ENCODE measurements at regions not wholly inside any gene's neighbourhood (a gene's known extent, or its start where the extent isn't known, plus 50 kb on each side); places are given as distances from the start of the nearest gene placed in this dataset.
"Not testable (repeated sequence)": the region's sequence is repeated elsewhere in the genome, so short reads cannot be mapped to it uniquely, and the experiment has no call there.

DNA sequence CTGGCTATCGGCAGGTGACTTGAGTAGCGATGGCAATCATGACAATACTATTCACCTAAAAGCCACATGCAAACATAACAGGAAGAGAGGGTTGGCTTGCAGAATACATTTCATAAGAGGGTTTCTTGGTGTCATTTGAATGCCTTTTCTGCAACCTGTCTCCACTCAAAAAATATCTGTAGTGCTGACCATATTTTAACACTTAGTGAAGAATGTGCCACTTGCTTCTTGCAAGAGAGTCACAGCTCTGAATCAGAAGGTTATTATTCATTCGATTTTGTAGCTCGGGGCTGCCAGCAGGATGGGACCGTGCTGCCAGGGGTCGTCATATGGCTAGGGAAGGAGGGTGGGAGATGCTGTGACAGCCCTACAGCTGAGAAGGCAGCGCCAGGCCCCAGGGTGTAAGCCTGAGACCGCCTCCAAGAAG, 152.0 kb upstream of the PITRM1 start:
- Mint-ChIP-seq H3K4me1 (ENCODE audit: unreplicated experiment) (no peaks in the 10 kb centered on the region), H3K4me3 (ENCODE audit: unreplicated experiment) (no peak overlapping the region), H3K9me3 (ENCODE audit: unreplicated experiment) (peaks cover 8% of the 10 kb centered on the region), H3K27ac (ENCODE audit: unreplicated experiment) (no peak overlapping the region), H3K36me3 (ENCODE audit: low read depth, unreplicated experiment) (peaks cover 13% of the 10 kb centered on the region), H3K27me3 (ENCODE audit: unreplicated experiment) (peaks cover 10% of the 10 kb centered on the region)
- TF ChIP-seq, protein P1, sequence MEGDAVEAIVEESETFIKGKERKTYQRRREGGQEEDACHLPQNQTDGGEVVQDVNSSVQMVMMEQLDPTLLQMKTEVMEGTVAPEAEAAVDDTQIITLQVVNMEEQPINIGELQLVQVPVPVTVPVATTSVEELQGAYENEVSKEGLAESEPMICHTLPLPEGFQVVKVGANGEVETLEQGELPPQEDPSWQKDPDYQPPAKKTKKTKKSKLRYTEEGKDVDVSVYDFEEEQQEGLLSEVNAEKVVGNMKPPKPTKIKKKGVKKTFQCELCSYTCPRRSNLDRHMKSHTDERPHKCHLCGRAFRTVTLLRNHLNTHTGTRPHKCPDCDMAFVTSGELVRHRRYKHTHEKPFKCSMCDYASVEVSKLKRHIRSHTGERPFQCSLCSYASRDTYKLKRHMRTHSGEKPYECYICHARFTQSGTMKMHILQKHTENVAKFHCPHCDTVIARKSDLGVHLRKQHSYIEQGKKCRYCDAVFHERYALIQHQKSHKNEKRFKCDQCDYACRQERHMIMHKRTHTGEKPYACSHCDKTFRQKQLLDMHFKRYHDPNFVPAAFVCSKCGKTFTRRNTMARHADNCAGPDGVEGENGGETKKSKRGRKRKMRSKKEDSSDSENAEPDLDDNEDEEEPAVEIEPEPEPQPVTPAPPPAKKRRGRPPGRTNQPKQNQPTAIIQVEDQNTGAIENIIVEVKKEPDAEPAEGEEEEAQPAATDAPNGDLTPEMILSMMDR (IDR thresholded peaks at IDR 0.05; ENCODE audit: unreplicated experiment): no peak
- no peak for DNase-seq (ENCODE audit: low spot score)

DNA sequence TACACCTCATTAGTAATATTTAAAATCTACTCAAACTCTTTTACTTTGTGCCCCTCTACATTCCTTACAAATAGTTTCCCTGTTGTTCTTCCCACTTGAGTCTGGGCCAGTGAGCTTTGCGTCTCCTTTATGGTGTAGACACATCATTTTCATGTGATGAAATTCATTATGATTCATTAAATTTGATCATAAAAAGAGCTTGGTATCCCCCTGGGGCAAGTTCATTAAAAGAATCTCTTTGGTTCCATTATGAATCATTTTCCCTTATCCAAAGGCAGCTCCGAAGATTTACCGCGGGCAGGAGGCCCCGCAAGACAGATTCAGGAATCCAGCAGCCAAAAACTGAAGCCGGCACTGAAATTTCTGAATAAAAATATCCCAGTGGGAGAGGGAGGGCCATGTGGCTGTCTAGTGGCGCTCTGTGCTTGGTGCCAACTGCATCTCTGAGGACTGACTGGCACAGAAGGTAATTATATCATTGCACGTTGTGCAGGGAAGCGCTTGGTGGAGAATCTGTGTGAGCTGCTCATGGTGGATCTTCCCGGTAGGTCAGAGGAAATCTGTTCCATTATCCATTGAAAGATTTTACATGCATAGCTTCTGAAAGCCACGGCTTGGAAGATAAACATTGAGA, 151.4 kb upstream of the PITRM1 start:
- Mint-ChIP-seq H3K27ac (ENCODE audit: unreplicated experiment) (no peak overlapping the region), H3K4me1 (ENCODE audit: unreplicated experiment) (no peaks in the 10 kb centered on the region), H3K9me3 (ENCODE audit: unreplicated experiment) (peaks cover 8% of the 10 kb centered on the region), H3K36me3 (ENCODE audit: low read depth, unreplicated experiment) (peaks cover 16% of the 10 kb centered on the region), H3K27me3 (ENCODE audit: unreplicated experiment) (peaks cover 10% of the 10 kb centered on the region), H3K4me3 (ENCODE audit: unreplicated experiment) (no peak overlapping the region)
- TF ChIP-seq, protein P1 (IDR thresholded peaks at IDR 0.05; ENCODE audit: unreplicated experiment): no peak
- DNase-seq (ENCODE audit: low spot score): no peak

GRCh38 chr10:3321123-3321522, 148.5 kb upstream of the PITRM1 start:
- TF ChIP-seq, protein P1 (IDR thresholded peaks at IDR 0.05; ENCODE audit: unreplicated experiment): no peak
- no peak for DNase-seq (ENCODE audit: low spot score)

DNA sequence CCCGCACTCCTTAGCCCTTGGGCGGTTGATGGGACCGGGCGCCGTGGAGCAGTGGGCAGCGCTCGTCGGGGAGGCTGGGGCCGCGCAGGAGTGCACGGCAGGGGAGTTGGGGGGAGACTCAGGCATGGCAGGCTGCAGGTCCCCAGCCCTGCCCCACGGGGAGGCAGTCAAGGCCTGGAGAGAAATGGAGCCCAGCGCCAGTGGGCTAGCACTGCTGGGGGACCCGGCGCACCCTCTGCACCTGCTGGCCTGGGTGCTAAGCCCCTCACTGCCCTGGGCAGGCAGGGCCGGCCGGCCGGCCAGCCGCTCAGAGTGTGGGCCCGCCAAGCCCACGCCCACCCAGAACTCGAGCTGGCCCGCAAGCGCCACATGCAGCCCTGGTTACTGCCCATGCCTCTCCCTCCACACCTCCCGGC, 147.2 kb upstream of the PITRM1 start:
- H3K4me3 Mint-ChIP-seq (ENCODE audit: unreplicated experiment): no peak overlapping the region
- peaks cover 21% of the 10 kb centered on the region for H3K36me3 Mint-ChIP-seq (ENCODE audit: low read depth, unreplicated experiment)
- no peak overlapping the region for H3K27ac Mint-ChIP-seq (ENCODE audit: unreplicated experiment)
- no peak for DNase-seq (ENCODE audit: low spot score)
- H3K9me3 Mint-ChIP-seq (ENCODE audit: unreplicated experiment): peaks cover 8% of the 10 kb centered on the region
- TF ChIP-seq, protein P1 (IDR thresholded peaks at IDR 0.05; ENCODE audit: unreplicated experiment): no peak
- peaks cover 12% of the 10 kb centered on the region for H3K27me3 Mint-ChIP-seq (ENCODE audit: unreplicated experiment)
- no peaks in the 10 kb centered on the region for H3K4me1 Mint-ChIP-seq (ENCODE audit: unreplicated experiment)

More at GRCh38 chr10:3321123-3321522, 148.5 kb upstream of the PITRM1 start:
- Mint-ChIP-seq H3K27ac (ENCODE audit: unreplicated experiment) (no peak overlapping the region), H3K9me3 (ENCODE audit: unreplicated experiment) (peaks cover 8% of the 10 kb centered on the region), H3K27me3 (ENCODE audit: unreplicated experiment) (peaks cover 12% of the 10 kb centered on the region), H3K36me3 (ENCODE audit: low read depth, unreplicated experiment) (peaks cover 21% of the 10 kb centered on the region), H3K4me3 (ENCODE audit: unreplicated experiment) (peak overlapping the region; percentile 47), H3K4me1 (ENCODE audit: unreplicated experiment) (no peaks in the 10 kb centered on the region)

GRCh38 chr10:3318480-3318807, 145.9 kb upstream of the PITRM1 start:
- H3K9me3 Mint-ChIP-seq (ENCODE audit: unreplicated experiment); DNase-seq (ENCODE audit: low spot score): not testable (repeated sequence)

DNA sequence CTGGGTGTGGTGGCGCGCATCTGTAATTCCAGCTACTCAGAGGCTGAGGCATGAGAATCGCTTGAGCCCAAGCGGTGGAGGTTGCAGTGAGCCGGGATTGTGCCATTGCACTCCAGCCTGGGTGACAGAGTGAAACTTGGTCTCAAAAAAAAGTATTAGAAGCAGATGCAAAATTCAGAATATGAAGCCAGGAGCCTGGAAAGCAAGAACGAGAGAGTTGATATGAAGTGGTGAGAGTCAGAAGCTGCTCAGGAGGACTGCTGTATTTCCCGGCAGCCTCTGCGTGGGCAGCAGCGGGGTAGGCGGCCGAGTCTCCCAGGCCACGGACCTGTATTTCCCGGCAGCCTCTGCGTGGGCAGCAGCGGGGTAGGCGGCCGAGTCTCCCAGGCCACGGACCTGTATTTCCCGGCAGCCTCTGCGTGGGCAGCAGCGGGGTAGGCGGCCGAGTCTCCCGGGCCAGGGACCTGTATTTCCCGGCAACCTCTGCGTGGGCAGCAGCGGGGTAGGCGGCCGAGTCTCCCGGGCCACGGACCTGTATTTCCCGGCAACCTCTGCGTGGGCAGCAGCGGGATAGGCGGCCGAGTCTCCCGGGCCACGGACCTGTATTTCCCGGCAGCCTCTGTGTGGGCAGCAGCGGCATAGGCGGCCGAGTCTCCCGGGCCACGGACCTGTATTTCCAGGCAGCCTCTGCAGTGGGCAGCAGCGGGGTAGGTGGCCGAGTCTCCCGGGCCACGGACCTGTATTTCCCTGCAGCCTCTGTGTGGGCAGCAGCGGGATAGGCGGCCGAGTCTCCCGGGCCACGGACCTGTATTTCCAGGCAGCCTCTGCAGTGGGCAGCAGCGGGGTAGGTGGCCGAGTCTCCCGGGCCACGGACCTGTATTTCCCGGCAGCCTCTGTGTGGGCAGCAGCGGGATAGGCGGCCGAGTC, 145.2 kb upstream of the PITRM1 start:
- peak overlapping the region; percentile 17 for H3K4me3 Mint-ChIP-seq (ENCODE audit: unreplicated experiment)
- H3K9me3 Mint-ChIP-seq (ENCODE audit: unreplicated experiment); DNase-seq (ENCODE audit: low spot score); H3K27ac Mint-ChIP-seq (ENCODE audit: unreplicated experiment); H3K4me1 Mint-ChIP-seq (ENCODE audit: unreplicated experiment): not testable (repeated sequence)
- H3K27me3 Mint-ChIP-seq (ENCODE audit: unreplicated experiment): peaks cover 12% of the 10 kb centered on the region
- peaks cover 21% of the 10 kb centered on the region for H3K36me3 Mint-ChIP-seq (ENCODE audit: low read depth, unreplicated experiment)

More at GRCh38 chr10:3318480-3318807, 145.9 kb upstream of the PITRM1 start:
- H3K4me1 Mint-ChIP-seq (ENCODE audit: unreplicated experiment); H3K4me3 Mint-ChIP-seq (ENCODE audit: unreplicated experiment); H3K27ac Mint-ChIP-seq (ENCODE audit: unreplicated experiment): not testable (repeated sequence)
- peaks cover 12% of the 10 kb centered on the region for H3K27me3 Mint-ChIP-seq (ENCODE audit: unreplicated experiment)
- H3K36me3 Mint-ChIP-seq (ENCODE audit: low read depth, unreplicated experiment): peaks cover 21% of the 10 kb centered on the region

DNA sequence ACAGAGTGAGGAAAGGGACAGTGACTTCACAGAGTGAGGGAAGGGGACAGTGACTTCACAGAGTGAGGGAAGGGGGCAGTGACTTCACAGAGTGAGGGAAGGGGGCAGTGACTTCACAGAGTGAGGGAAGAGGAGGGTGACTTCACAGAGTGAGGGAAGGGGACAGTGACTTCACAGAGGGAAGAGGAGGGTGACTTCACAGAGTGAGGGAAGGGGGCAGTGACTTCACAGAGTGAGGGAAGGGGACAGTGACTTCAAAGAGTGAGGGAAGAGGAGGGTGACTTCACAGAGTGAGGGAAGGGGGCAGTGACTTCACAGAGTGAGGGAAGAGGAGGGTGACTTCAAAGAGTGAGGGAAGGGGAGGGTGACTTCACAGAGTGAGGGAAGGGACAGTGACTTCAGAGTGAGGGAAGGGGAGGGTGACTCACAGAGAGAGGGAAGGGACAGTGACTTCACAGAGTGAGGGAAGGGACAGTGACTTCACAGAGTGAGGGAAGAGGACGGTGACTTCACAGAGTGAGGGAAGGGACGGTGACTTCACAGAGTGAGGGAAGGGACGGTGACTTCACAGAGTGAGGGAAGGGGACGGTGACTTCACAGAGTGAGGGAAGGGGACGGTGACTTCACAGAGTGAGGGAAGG, 142.0 kb upstream of the PITRM1 start:
- DNase-seq (ENCODE audit: low spot score); H3K27me3 Mint-ChIP-seq (ENCODE audit: unreplicated experiment); H3K36me3 Mint-ChIP-seq (ENCODE audit: low read depth, unreplicated experiment); H3K9me3 Mint-ChIP-seq (ENCODE audit: unreplicated experiment); H3K27ac Mint-ChIP-seq (ENCODE audit: unreplicated experiment); H3K4me1 Mint-ChIP-seq (ENCODE audit: unreplicated experiment); H3K4me3 Mint-ChIP-seq (ENCODE audit: unreplicated experiment): not testable (repeated sequence)

All from endothelial cell (in vitro differentiated cells).